ENCODE measurements at regions not wholly inside any gene's neighbourhood (a gene's known extent, or its start where the extent isn't known, plus 50 kb on each side); places are given as distances from the start of the nearest gene placed in this dataset.

DNA sequence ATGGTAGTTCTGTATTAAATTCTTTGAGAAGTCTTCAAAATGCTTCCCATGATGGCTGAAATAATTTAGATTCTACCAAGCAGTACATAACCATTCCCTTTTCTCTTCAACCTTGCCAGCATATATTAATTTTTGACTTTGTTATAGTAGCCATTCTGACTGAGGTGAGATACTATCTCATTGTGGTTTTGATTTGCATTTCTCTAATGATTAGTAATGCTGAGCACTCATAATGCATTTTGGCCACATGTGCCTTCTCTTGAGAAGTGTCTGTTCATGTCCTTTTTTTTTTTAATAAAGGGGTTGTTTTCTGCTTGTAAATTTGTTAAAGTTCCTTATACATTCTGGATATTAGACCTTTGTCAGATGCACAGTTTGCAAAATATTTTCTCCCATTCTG, 173.9 kb downstream of the CALCRL start:
- TF ChIP-seq, protein P1, sequence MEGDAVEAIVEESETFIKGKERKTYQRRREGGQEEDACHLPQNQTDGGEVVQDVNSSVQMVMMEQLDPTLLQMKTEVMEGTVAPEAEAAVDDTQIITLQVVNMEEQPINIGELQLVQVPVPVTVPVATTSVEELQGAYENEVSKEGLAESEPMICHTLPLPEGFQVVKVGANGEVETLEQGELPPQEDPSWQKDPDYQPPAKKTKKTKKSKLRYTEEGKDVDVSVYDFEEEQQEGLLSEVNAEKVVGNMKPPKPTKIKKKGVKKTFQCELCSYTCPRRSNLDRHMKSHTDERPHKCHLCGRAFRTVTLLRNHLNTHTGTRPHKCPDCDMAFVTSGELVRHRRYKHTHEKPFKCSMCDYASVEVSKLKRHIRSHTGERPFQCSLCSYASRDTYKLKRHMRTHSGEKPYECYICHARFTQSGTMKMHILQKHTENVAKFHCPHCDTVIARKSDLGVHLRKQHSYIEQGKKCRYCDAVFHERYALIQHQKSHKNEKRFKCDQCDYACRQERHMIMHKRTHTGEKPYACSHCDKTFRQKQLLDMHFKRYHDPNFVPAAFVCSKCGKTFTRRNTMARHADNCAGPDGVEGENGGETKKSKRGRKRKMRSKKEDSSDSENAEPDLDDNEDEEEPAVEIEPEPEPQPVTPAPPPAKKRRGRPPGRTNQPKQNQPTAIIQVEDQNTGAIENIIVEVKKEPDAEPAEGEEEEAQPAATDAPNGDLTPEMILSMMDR (IDR thresholded peaks at IDR 0.05; ENCODE audit: control insufficient read depth, insufficient read depth, low read depth, low read length, missing control alignments): no peak
- H3K4me3 ChIP-seq (ENCODE audit: control insufficient read depth, low read depth, low read length): no peak overlapping the region
- DNase-seq (ENCODE audit: low read depth): no peak

- no peak overlapping the region for H3K4me3 ChIP-seq (ENCODE audit: control insufficient read depth, low read depth, low read length)
- DNase-seq (ENCODE audit: low read depth): no peak
- TF ChIP-seq, protein P1 (IDR thresholded peaks at IDR 0.05; ENCODE audit: control insufficient read depth, insufficient read depth, low read depth, low read length, missing control alignments): no peak
These were observed 175.8 kb downstream of the CALCRL start for GRCh38 chr2:187272255-187272654.

GRCh38 chr2:187271825-187272224, 176.2 kb downstream of the CALCRL start:
- TF ChIP-seq, protein P1 (IDR thresholded peaks at IDR 0.05; ENCODE audit: control insufficient read depth, insufficient read depth, low read depth, low read length, missing control alignments): no peak
- DNase-seq (ENCODE audit: low read depth): no peak
- H3K4me3 ChIP-seq (ENCODE audit: control insufficient read depth, low read depth, low read length): no peak overlapping the region

DNA sequence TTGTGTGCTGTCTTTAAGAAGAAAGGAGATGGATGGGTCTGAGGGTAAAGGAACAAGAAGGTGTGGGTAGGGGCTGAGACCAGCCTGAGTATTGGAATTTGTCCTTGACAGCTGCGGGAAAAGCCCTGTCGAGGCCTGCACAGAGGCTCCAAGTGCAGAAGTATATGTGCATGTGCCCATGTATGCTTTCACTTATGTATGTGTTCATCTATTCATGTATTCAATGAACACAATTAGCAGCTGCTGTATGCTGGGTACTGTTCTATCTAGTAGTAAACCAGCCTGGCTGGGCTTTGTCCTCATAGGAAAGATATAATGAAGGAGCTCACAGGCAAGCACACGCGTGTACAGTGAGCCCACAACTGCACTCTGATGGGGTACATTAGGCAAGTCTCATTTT, 181.4 kb downstream of the CALCRL start:
- no peak for DNase-seq (ENCODE audit: low read depth)
- TF ChIP-seq, protein P1 (IDR thresholded peaks at IDR 0.05; ENCODE audit: control insufficient read depth, insufficient read depth, low read depth, low read length, missing control alignments): no peak

GRCh38 chr2:187266147-187266546, 181.9 kb downstream of the CALCRL start:
- no peak for DNase-seq (ENCODE audit: low read depth)
- TF ChIP-seq, protein P1 (IDR thresholded peaks at IDR 0.05; ENCODE audit: control insufficient read depth, insufficient read depth, low read depth, low read length, missing control alignments): no peak

More for the DNA sequence above, 181.4 kb downstream of the CALCRL start:
- H3K4me3 ChIP-seq (ENCODE audit: control insufficient read depth, low read depth, low read length): no peak overlapping the region

DNA sequence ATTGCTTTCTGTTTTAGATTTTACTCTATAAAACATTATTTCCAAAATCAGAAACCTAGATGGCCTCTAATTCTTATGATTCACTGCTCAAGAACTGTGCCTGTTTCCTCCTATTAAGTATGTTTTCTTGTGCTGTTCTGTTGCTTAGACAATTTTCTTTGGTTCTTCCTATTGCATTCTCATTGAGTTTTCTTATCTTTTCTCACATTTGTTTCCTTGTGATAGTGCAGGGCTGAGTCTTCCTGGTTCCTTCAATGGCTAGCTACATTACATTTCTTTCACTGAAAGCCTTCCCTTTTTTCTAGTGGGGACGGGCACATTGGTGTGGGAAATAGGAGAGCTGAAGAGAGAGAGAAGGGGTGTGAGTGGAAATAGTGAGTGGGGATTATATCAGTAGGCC, 183.4 kb downstream of the CALCRL start:
- no peak overlapping the region for H3K4me3 ChIP-seq (ENCODE audit: control insufficient read depth, low read depth, low read length)
- TF ChIP-seq, protein P1 (IDR thresholded peaks at IDR 0.05; ENCODE audit: control insufficient read depth, insufficient read depth, low read depth, low read length, missing control alignments): no peak
- DNase-seq (ENCODE audit: low read depth): no peak

More at GRCh38 chr2:187266147-187266546, 181.9 kb downstream of the CALCRL start:
- H3K4me3 ChIP-seq (ENCODE audit: control insufficient read depth, low read depth, low read length): no peak overlapping the region
